ENCODE measurements at regions not wholly inside any gene's neighbourhood (a gene's known extent, or its start where the extent isn't known, plus 50 kb on each side); places are given as distances from the start of the nearest gene placed in this dataset.

- TF ChIP-seq EZH2 (IDR thresholded peaks at IDR 0.05) (no peak), POLR2AphosphoS5 (IDR thresholded peaks at IDR 0.05; ENCODE audit: borderline replicate concordance, low read depth, low read length) (no peak), FOXP2 (optimal IDR thresholded peaks at IDR 0.05; ENCODE audit: control extremely low read depth, extremely low read length, insufficient read depth) (no peak)
Observed at GRCh38 chr5:57780961-57781325, 298.3 kb upstream of the ACTBL2 start.

Data from SK-N-MC (cell line).